Right lobe of liver (tissue), 4 donors: ENCODE measurements at regions not wholly inside any gene's neighbourhood (a gene's known extent, or its start where the extent isn't known, plus 50 kb on each side); places are given as distances from the start of the nearest gene placed in this dataset.

Source experiments
- POLR2A ChIP-seq: fragments of 450-650 bp; IDR thresholded peaks from one replicate; pipeline ENCODE4 v1.6.1; 2017; ENCODE audit warnings: antibody characterized with exemption, mild to moderate bottlenecking
- TF ChIP-seq, protein P1 (sequence below), 4 donors: fragments of 200-600 bp in 3 of 4; fragments of 450-650 bp in 1 of 4; IDR thresholded peaks; one replicate each; pipeline versions ENCODE4 v1.5.1 to v1.8.0; 2016 to 2022; ENCODE audit warnings: antibody characterized with exemption in 4 of 4, mild to moderate bottlenecking in 2 of 4
- donor health status: DM: no; HTN: no; CAD: no.
- donor health status: DM: no; HTN: no; CAD: no.
- donor health status: DM: no; HTN: yes; CAD: no.

DNA sequence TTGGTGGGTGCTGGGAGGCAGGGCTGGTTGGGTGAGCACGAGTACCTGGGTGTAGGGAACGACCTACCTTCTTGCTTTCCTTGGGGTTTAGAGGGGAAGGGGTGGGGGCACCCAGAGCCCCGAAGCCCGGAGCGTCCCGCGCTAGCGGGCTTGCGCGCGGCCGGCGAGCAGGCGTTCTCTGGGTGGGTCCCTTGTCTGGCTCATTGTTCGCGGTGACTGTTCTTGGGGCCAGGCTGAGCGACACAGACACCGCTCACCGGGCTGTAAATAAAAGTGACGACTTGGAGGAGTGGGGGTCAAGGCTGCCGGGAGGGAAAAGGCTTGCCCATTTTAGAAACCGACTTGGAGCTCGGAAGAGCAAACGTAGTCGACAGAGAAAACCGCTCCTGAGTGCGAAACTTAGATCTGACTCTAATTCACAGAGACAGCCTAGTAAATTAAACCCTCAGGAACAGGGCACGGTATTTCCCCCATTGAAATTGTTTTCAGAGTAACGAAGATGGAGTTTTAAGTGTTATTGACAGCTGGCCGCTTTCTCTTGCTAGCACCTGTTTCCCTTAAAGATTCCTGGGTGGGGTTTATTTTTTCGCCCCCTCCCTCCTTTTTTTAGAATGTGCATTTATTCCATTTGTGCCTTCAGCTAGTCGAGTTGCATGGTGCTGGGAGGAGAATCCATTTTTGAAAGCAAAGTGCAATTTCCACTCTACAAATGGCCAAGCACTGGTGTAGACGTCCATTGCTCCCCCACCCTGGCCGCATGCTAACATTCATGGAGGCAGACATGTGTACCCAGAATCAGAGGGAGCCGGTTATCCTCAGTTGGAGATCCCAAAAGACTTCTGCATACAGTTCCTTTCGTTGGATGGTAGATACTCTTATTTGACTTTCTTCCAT is 532.1 kb upstream of the SEMA6D start:
- TF ChIP-seq POLR2A, result no peak
- TF ChIP-seq, protein P1, sequence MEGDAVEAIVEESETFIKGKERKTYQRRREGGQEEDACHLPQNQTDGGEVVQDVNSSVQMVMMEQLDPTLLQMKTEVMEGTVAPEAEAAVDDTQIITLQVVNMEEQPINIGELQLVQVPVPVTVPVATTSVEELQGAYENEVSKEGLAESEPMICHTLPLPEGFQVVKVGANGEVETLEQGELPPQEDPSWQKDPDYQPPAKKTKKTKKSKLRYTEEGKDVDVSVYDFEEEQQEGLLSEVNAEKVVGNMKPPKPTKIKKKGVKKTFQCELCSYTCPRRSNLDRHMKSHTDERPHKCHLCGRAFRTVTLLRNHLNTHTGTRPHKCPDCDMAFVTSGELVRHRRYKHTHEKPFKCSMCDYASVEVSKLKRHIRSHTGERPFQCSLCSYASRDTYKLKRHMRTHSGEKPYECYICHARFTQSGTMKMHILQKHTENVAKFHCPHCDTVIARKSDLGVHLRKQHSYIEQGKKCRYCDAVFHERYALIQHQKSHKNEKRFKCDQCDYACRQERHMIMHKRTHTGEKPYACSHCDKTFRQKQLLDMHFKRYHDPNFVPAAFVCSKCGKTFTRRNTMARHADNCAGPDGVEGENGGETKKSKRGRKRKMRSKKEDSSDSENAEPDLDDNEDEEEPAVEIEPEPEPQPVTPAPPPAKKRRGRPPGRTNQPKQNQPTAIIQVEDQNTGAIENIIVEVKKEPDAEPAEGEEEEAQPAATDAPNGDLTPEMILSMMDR (IDR thresholded peaks at IDR 0.05), result no peak
